HG03565 (cell line): ENCODE measurements at regions not wholly inside any gene's neighbourhood (a gene's known extent, or its start where the extent isn't known, plus 50 kb on each side); places are given as distances from the start of the nearest gene placed in this dataset.

ENCODE experiments used
- ATAC-seq: cut with Tn5 transposase; IDR thresholded peaks from one replicate; pipeline ENCODE4 v1.9.1; 2021; ENCODE audit warnings: mild to moderate bottlenecking, moderate library complexity; ENCODE audit not compliant: unreplicated experiment

DNA sequence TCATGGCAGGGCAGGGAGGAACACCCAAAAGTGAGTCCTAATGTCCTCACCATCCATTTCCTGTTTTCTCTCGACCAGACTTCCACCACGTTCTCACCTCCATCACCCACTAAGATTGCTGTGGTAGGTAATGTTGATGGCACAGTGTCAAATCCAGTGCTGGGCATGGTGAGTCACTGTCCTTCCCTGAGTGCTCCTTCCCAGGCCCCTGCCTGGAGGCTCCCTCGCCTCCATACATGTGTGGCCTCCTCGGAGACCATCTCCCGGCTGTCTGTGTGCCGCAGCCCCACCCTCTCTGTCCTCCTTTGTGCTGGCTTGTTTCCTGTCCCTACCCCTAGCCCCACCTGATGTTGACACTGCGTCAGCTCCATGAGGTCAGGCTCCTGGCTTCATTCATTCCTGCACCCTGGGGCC, 177.5 kb downstream of the SYK start:
- ATAC-seq = no peak

DNA sequence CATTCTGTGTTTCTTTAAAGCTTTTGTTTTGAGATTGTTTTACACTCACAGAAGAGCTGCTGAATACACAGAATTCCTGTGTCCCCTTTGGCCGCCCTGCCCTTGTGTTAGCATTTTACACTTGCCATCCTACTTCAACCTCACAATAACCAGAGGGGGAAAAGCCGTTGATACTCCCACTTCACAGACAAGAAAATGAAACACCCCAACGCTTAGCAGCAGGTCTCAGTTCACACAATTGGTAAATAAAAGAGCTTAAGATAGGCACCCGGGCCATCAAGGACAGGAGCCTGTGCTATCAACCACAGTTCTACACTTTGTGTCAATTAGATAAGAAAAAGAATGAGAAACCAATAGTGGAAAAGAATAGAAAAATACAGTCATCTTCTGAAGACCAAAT, 178.0 kb downstream of the SYK start:
- ATAC-seq = no peak

DNA sequence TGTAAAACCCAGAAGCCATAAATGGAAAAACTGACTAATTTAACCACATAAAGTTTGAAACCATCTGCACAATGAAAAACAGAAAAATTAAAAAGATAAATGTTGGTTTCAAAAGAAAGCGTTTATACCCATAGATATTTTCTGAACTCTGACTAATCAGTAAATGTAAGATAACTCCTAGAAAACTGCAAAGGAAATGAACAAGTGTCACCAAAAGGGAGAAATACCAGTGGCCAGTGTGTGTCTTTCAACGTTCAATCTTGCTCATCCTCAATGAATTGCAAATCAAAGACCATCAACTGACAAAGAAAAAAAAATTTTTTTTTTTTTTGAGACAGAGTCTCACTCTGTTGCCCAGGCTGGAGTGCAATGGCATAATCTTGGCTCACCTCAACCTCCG, 180.1 kb downstream of the SYK start:
- ATAC-seq = no peak

DNA sequence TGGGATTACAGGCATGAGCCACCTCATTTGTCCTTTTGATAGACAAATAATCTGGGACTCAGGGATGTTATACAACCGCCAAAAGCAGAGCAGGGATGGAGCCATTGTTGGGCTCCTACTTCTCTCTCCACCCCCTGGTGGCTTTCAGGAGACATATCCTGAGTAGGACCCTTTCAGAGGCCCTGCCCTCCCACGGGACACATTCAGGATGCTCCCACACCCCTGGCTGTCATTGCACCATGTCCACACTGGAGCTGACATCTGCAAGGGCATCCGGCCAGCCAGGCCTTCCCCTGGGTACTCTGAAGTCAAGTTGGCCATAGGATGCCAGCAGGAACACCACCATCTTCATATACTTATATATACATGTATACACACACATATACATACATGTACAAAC, 181.8 kb downstream of the SYK start:
- no peak for ATAC-seq

DNA sequence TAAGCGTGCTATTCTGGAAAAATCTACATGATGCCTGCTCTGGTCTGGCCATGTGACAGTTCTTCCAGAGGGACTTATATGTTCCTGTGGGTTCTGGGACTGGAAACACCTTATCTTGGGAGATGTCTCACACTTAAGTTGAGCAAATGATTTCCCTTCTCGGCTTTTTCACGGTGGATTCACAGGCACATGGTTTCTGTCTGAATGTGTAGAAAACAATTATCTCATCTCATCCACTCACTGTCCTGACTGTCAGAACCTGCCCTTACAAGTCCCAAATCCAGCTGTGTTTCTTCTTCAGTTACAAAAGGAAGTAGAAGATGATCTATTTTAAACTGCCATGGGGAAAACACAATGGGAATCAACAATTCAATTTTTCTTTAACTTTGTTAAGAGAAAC, 184.0 kb downstream of the SYK start:
- ATAC-seq = no peak

DNA sequence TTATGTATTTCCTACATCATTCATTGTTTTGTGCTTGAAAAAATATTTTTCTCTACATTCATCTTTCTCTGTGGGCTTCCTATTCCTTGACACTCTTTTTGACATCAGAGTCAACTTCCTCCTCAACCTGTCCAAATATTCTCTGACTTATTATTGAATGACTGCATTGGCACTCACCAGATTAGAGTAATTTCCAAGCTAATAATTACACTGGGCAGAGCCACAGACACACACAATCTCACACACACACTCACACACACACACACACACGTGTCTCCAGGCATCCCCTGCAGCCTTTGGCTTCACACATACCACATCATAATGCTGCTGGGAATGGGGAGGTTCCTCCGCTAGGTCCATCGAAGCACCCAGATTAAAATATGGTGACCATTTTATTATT, 184.5 kb downstream of the SYK start:
- no peak for ATAC-seq

DNA sequence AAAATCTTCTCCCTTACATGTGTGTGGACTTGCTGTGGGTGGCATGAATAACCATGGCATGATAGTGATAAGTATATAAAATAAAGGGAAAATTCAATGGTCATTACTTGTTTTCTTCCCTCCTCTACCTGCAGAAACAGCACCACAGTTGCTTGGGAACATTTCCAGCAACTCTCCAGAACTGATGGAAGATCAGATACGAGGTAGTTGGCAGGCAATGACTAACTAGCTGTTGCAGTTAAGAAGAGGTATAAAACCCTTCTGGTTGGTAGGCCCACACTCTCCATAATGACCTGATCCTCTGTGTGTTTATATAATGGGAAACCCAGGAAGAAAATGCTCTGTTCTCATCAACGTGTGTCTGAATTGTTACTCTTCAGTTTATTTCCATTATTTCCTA, 185.9 kb downstream of the SYK start:
- ATAC-seq = no peak

DNA sequence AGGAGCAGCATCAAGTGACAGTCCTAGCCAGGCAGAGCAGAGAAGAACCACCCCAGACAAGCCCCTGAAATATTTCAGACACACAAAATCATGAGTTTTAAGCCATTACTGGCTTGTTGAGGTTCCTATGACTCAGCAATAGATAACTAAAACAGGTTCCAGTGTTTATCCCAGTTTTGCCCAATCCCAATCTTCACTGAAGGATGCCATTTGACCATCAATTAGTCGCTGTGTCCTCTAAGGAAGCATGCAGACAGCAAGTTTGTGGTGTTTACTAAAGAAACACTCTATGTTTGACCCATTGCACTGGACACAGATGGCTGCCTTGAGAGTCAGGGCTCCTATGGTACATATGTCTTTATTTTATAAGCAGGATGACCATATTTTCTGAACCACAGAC, 186.7 kb downstream of the SYK start:
- no peak for ATAC-seq

DNA sequence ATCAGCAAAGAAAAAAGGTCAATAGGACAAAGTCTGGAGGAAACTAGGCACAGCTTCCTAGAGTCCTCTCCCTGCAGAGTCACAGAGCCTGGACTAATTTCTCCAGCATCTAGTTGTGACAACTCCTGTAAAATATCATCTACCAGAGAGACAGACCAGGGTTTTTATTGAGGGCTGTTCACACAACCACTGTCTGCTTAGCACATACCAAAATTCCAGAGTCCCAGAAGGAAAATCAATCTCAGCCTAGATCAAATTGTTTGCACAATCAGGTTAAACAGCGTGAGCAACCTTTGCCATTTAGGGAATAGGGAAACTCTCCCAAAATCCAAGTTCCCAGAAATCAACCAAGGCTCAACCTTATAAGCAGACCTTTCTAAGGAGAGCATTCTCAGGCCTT, 190.3 kb downstream of the SYK start:
- ATAC-seq = no peak

DNA sequence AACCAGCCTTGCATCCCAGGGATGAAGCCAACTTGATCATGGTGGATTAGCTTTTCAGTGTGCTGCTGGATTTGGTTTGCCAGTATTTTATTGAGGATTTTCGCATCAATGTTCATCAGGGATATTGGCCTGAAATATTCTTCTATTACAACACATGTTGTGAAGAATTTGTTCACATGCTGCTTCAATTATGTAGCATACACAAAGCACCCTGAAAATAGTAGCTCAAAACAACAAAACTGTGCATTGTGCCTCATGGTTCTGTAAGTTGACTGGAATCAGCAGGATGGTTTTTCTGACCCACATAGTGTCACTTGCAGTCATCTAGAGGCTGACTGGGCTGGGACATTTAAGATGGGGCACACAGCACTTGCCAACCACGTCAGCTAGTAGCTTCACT, 193.9 kb downstream of the SYK start:
- no peak for ATAC-seq

DNA sequence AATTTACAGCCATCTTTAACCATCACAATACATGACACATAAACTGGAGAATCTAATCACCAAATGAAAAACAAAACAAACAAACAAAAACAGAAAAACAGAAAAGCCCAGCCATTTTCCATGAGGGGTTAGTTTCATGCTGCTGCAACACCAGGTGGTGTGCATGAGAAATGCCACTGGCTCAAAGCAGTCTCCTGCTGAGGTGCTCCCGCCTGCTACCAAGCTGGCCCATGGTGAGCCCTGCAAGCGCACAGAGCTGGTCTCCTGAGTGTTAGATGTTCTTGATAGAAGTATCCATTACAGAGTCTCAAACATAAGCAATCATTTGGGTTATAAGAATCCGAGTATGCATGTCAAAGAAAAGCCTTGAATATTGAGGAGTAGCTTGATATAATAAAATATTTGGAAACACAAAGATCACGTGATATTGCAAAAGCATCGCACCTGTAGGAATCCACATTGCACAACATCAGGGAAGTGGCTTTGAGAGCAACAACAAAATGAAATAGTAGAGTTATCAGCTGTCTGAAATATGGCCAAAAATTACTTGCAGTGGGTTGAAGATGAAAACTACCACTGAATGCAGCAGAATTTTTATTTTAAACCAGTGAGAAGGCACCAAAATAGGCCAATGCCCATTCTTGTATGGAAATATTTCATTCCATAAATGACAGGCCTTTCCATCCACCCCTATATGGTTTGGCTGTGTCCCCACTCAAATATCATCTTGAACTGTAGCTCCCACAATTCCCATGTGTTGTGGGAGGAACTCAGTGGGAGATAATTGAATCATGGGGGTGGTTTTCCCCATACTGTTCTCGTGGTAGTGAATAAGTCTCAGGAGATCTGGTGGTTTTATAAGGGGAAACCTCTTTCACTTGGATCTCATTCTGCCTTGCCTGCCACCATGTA, 194.8 kb downstream of the SYK start:
- ATAC-seq = no peak

DNA sequence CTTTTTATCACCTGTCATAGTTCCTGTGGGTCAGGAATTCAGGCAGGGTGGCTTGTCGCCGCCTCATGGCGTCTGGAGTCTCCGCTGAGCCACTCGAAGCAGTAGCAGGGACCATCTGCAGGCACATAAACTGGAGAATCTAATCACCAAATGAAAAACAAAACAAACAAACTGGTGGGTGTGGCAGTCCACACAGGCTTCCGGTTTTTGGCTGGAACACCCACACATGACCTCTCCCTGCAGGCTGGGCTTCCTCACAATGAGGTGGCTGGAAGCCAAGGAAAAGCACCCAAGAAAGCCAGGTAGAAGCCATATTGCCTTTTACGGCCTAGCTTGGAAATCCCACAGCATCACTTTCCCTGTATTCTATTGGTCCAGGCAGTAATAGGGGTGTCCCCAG, 197.0 kb downstream of the SYK start:
- ATAC-seq = no peak

DNA sequence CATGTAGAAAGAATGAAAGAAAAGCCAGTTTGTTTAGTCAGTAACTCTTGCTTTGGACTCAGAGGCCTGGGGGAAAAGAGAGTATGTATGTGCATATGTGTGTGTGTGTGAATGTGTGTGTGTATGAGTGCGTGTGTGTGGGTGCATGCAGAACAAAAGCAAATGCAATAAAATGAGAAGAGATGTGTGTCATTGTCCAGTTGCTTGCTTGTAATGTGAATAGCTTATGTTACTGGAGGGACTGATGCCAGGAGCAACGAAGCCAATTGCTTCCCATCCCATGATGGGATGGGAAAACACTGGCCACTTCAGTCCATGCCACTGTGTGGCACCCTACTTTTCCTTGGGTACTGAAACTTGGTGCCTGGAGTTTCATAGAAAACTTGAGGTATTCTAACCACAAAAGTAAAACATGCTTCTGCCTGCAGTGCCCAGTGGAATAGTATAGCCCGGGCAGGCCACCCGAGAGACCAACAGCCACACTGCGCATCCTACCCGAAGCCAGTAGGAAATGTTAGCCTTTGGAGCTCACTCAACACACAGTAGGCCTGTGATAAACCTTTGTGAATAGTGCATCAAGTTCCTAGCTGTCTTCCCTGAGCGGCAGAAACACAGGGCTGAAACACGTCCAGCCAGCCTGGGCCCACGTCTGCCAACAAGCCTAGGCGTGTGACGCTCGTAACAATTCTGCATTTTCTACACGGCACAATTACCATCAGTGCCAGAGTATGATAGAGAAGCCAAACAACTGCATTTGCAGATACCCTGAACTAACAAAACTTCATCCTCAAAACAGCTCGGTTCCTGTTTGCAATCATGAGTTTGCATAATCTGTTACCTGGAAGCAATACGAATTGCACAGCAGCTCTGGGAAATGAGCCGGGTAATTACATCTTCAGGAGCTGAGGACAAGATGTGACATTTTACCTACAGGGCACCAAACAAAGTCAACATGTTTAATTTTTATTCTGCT, 198.1 kb downstream of the SYK start:
- no peak for ATAC-seq

DNA sequence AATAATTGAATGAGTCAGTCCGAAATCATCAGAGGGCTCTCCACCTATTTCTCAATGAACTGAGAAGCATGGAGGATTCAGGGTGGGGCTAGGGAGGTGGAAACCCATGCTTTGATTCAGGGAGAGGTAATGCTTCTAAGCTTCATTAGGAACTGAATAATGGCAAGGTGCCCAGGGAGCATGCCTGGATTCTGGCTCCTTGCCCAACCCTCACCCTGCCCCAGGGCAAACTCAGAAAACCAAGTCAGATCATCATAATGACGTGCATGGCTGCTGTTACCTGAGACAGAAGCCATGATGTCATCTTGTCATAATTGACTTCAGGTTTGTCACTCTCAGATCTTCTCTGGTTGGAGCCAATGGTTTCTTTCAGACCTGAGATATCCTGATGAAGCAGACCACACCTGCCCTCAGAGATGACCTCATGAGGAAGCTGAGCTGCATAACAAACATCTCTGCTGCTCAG, 199.6 kb downstream of the SYK start:
- ATAC-seq = no peak

DNA sequence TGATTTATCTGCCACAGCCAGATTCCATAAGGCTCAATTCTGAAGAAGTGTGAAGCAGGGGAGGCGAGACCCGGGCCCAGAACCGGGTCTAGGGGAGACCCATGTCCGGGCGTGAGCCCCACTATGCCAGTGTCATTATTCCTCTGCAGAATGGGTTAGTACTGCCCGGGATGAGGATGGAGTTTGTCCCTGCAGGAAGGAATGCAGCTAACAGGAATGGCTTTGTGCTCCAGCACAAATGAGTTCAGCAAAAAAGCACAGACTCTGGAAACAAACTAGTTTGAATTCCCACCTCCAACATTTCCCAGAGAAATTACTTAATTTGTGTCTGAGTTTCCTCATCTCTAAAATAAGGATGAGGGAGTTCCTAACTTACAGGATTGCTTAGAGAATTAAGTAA, 202.9 kb downstream of the SYK start:
- no peak for ATAC-seq

DNA sequence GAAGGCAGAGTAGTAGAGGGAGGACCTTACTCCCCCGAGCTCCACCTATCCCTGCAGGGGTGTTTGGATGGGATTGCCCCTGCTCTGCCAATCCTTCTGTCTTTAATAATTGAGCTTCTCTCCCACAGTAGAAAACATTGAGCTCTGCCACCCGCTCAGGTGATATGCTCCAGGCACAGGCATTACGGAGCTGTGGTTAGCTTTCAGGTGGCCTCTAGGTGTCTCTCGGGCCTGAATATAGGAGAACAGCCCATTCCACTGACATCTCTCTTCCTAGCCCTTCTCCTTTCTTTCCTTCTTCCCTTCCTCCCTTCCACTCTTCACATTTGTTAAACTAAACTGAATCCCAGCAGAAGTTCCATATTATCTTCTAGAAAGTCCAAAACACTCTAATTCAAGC, 203.4 kb downstream of the SYK start:
- ATAC-seq = no peak

DNA sequence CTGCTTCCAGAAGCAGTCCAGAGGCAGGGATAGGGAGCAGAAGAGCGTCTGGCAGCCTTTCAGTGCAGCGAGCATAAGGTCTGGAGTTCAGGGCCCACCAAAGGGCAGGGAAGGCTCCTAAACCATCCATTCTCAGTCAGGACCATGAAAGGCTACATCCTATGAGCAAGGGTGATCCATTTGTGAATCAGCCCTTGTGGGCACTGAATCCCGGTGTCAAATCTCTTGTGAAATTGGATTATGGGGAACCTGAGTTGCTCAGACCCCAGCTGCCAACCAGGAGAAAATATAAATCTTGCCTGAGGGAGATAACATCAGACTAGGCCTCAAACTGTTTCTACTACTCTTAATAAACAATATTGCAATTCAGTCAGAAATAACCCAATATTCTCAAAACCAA, 204.4 kb downstream of the SYK start:
- no peak for ATAC-seq

DNA sequence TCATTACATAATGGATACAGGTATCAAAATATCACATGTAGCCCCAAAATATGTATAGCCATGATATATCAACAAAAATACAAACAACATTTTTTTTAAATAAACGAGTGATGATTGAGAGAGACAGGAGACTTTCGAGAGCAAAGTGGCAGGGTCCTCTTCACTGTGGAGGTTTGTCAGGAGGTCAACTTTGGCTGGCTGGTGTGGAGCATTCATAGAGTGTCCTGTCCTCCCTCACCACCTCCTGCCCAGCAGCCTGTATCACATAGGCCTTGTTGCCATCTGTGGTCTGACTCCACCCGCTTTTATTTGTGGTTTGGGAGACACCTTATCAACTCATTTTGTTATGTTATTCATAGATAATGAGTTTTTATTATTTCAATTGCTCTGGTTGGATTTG, 206.9 kb downstream of the SYK start:
- ATAC-seq = no peak

DNA sequence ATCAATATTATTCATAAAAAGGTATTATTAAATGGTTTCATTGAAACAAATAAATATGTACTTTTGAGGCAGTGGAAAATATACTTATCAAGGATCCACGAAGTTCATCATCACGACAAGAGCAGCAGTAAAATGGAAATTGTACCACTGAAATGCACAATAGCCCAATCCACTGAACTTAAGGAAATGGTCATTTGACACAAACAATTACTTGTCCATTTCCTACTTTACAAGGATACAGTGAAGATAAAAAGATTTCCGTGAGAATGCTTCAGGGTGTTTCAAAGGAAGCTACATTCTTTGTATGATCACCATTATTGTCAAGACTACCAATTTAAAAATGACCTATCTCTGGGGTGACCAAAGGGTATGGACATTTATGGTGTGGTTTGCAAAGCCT, 210.3 kb downstream of the SYK start:
- no peak for ATAC-seq

DNA sequence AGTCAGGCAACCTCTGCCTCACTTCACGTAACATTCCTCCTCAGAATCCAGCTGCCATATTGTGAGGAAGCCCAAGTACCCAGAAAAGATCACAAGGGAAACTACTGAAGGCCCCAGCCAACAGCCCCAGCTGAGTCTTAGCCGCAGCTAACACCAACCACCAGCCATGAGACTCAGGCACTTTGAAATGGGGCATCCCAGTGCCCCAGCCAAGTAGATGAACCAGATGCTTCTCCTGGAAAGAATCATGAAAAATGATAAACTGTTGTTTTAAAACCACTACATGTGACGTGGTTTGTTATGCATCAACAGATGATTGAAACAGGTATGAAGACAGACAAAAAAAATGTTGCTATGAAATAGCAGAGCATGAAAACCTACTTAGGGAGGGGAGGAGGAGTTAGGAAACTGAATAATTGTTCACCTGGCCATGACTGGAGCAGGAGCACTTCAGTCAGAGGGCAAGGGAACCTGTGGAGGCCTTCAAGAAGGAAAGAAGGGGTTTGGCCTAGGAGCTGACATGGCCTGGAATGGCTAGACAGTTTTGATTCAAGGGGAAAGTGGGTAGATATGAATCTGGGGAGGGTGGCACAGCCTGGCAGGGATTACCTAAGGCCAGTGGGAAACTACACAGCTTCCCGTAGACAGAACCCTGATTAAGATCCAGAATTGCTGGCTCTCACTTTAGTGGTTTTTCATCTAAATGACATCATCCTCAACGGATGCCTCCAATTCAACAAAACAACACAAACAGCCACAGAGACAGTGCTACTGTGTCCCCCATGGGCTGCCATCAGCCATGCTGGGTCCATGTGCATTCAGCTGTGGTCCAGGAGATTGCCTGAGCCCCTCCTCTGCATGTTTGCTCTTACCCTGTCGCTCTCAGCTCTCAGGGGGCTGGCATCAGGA, 211.6 kb downstream of the SYK start:
- ATAC-seq = no peak

DNA sequence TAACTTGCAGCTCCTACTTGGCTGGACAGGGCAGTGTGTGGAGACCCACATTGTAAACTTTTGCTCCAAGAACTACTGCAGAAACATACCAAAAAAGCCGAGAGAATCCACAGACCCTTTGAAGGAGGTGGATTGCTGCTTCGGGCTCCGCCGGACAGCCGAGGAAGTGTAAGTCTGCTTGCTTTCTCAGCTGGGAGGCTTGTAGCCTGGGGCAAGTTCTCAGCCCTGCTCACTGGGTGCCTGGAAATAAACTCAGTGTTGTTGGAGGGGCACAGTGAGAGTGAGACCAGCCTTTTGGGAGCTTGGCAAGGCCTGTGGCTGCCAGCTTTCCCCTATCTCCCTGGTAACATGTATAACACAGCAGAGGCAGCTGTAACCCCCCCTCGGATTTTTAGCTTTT, 215.6 kb downstream of the SYK start:
- no peak for ATAC-seq
